GM03348 (cell line): ENCODE measurements at regions not wholly inside any gene's neighbourhood (a gene's known extent, or its start where the extent isn't known, plus 50 kb on each side); places are given as distances from the start of the nearest gene placed in this dataset.
"Not testable (repeated sequence)": the region's sequence is repeated elsewhere in the genome, so short reads cannot be mapped to it uniquely, and the experiment has no call there.

Source experiments
- DNase-seq: peaks from one replicate; pipeline ENCODE4 v3.0.0; 2012; ENCODE audit warnings: low spot score

DNA sequence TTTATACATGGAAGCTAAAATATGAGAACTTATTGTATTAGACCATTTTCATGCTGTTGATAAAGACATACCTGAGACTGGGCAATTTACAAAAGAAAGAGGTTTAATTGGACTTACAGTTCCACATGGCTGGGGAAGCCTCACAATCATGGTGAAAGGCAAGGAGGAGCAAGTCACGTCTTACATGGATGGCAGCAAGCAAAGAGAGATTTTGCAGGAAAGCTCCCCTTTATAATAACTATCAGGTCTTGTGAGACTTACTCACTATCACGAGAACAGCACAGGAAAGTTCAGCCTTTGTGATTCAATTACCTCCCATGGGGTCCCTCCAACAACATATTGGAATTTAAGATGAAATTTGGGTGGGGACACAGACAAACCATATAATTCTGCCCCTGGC lies 740.1 kb upstream of the NECTIN3 start:
- not testable (repeated sequence) for DNase-seq

DNA sequence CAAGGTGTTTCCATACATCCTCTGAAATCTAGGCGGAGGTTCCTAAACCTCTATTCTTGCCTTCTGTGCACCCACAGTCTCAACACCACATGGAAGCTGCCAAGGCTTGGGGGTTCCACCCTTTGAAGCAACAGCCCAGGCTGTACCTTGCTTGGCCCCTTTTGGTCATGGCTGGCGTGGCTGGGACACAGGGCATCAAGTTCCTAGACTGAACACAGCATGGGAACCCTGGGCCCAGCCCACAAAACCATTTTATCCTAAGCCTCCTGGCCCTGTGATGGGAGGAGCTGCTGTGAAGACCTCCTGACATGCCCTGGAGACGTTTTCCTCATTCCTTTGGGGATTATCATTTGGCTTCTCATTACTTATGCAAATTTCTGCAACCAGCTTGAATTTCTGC lies 739.0 kb upstream of the NECTIN3 start:
- DNase-seq: no peak

DNA sequence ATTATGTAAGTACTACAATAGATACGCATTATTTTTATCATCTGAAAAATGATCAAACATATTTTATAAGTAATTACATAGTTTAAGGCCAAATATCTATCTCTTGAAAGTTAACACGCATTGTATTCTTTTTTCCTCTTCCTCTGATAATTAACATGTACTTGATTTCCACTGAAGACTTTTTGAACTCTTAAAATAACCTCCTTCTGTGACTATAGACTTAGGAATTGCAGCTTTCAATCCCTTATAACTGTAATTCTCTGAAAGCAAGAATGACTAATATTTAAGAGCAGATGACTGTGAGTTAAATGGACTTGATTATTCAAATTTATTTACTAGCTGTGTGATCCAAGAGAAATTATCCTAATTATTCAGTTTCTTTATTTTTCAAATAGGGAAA lies 730.6 kb upstream of the NECTIN3 start:
- DNase-seq: peak; percentile 18

DNA sequence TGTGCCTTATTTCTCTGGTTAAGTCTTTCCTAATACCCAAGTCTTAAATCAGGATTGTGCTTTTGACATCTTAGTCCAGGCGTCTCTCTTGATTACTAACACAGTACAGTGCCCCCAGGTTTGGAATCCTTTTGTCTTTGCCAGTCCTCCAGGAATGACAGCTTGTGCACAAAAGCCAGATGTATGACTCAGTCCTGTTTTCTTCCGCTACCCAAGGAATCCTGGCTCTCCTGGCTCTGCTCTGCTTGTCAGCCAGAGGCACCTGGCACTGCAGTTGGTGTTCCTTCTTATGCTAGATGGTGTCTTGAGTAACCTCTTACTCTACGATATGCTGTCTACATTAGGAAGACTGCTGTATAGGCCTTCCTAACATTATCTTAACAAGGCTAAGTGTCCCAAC lies 728.2 kb upstream of the NECTIN3 start:
- DNase-seq: peak; percentile 21

DNA sequence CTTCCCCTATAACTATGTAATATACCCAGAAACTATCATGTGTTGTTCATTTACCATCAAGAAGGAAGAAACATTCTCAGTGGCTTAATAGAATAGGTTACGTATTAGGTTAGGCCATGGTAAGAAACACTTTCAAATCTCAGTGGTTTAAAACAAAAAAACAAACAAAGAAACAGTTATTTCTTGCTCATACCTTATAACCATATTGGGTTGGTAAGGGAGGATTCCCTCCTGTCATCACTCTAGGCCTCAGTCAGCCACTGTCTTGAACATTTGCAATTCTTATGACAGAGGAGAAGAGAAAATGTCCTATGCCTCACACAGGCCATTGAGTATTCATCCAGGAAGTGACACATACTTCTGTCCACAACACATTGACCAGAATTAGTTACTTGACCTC lies 727.7 kb upstream of the NECTIN3 start:
- peak; percentile 9 for DNase-seq

DNA sequence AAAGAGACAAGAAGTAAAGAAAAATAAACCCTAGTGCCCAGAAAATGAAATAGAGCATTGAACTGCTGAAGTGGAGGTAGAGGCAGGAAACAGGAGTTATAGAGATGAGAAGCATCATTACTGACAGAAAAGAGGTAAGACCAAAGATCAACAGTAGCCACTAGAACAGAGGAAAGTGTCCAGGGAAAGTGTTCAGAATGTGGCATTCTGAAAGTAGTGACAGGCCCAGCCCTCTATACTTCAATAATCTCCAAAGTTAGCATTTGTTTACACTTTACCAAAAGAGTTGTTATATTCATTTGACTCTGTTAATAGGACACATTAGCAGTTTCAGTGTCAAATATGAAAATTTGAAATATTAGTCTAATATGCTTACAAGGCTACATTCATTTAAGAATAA lies 727.1 kb upstream of the NECTIN3 start:
- DNase-seq: no peak

DNA sequence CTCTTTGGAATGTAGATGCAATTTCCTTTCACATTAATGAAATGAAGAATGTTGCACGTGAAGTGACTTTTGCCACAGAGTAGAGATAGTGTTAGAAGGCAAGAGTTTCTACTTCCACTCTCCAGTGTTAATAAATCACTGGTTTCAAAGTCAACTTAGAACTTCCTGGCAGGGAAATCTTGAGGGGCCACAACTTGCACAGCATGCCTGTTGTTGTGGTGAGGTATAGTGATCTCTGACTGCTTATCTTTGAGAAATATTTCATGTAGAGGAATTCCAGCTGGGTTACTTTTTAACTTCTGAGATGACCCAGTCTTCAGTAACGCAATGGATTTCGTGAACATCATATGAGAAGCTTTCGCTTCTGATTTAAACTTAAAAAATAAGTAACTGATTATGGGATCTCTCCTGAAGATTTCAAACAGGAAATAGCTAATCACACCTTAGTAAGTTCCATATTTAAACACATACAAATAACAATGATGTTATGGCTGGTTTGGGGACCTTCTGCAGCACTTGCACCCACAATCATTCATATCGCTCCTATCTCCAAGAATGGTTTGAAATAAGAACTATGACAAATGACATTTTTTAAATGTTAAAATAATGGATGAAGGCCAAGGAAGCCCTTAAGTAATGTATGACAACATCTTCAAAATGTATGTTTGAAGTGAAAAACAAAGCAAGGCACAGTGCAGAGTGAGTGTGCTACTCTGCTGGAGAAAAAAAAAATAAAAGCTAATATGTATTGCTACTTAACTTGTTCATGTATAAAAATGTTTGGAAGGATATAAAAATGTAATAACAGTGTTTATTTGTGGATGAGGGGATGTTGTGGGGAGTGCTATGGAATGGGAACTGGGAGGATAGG lies 726.5 kb upstream of the NECTIN3 start:
- DNase-seq: no peak

DNA sequence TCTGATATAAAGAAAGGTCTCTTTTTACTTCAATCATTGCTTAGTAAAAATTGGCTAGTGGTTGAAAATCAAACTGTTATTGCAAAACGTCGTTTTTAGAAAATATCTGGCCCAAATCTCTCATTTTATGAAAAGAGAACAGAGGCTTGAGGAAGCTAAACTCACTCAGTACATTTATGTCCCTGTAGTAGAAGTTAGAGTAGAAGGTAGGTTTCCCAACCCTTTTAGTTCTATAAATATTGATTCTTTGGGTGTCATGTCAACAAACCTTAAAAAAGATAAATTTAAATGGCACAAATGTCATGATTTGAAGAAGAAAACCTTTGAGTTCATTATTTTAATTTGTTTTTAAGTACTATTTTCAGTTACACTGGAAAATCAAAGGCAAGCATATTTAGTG lies 722.3 kb upstream of the NECTIN3 start:
- no peak for DNase-seq

DNA sequence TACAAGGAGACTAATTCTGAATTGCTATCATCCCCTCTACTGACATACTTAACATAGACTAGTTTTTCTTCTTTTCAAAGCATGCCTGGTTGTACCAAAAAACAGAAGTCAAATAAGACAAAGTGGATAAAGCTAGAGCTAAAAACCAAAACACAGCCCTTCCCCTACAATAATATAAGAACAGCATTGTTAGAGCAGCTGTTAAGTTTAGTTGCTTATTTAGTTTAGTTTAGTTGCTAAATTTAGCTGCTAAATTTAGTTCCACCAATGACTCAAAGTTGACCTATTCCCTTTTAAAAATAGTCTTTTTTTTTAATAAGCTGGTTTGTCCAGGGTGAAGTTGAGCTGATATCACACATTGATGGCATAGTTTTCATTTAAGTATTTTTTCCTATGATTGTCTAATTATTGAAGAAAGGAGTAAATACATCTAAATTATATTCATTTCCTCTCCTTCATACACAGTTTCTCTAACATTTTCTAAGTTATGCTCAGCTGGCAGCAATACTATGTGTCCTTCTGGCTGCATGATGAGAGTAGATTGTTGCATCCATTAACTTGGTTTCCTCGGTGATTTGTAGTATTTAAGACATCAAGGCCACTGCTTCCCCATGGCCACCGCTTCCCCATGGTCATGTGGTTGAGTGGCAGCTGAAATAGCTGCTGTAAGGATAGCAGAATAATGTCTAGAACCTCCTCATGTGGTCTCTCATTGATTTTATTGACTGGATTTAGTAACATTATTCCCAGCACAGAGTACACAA lies 718.6 kb upstream of the NECTIN3 start:
- DNase-seq: peak; percentile 5

DNA sequence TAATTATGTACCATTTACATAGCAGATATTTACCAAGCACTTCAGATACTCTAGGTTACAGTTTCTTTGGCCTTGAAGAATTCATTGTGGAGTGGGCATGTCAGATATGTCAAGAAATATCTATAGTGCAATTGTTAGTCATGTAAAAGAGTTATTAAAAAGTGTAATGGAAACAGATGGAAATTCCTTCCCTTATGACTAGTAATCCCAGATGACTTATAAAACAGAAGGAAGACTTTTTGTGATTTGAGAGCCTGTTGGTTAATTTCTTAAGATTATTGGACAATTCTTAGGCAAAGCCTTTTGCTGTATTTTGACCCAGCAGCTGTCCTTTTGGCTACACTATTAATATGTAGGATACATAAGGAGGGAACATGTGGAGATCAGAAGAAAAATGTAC lies 708.9 kb upstream of the NECTIN3 start:
- peak; percentile 22 for DNase-seq

DNA sequence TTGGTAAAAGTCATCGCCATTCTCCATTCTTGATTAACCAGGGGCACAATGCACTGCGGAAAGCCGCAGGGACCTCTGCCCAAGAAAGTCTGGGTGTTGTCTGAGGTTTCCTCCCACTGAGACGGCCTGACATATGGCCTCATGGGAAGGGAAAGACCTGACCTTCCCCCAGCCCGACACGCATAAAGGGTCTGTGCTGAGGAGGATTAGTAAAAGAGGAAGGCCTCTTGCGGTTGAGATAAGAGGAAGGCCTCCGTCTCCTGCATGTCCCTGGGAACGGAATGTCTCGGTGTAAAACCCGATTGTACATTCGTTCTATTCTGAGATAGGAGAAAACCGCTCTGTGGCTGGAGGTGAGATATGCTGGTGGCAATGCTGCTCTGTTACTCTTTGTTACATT lies 704.3 kb upstream of the NECTIN3 start:
- not testable (repeated sequence) for DNase-seq

DNA sequence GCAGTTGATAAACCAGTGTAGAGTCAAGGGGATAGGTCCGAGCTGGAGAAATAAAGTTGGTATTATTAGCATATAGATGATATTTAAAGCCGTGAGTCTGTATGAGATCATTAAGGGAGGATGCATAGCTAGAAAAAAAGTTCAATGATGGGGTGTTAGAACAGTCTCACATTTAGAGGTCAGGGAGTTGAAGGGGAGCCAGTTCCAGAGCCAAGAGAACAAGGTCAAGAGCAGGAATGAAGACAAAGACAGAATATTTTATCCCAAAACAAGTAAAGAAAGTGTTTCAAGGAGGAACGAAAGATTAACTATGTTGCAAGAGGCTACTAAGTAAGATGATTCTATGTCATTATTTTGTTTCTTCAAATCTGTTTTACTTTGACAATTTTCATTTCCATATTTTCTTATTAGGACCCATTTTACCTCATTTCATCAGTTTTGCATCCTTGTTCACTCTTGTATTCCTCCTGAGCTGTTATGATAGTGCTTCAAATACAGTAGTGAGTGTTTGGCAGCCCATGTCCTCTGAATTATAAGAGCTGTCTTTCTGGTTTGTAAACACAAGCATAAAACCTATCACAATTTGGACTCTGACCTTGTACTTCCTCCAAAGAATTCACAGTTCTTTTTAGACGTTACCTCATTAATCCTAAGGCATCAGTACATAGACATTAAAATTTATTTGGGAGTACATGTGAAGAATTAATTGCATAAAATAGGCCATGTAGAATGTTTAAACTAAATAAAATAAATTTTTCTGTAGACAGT lies 695.7 kb upstream of the NECTIN3 start:
- no peak for DNase-seq

DNA sequence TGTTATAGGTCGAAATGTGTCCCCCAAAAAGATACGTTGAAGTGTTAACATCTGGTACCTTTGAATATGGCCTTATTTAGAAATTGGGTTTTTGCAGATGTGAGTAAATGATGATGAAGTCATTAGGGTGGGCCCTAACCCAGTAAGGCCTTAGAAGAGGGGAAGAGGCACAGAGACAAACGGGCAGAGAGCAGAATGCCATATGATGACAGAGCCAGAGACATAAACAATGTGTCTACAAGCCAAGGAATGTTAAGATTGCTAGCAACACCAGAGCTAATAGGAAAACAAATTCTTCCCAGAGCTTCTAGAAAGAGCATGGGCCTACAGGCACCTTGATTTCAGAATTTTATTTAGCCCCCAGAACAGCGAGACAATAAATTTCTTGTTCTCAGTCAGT lies 693.1 kb upstream of the NECTIN3 start:
- DNase-seq: no peak

DNA sequence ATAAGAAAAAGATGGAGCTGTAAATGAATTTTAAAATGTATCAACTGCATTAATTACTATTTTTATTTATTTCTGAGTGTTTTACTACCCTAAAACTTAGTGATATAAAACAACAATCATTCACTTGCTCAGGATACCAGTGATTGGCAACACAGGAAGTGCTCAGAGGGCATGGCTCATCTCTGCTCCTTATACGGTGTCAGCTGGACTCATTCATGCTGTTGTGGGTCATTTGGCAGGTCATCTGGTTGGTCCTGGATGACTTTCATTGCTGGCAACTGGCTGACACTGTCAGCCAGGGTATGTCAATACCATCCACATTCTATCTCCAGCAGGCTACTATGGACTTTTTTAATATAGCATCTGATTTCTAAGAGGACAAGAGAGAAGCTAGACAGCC lies 689.6 kb upstream of the NECTIN3 start:
- no peak for DNase-seq

DNA sequence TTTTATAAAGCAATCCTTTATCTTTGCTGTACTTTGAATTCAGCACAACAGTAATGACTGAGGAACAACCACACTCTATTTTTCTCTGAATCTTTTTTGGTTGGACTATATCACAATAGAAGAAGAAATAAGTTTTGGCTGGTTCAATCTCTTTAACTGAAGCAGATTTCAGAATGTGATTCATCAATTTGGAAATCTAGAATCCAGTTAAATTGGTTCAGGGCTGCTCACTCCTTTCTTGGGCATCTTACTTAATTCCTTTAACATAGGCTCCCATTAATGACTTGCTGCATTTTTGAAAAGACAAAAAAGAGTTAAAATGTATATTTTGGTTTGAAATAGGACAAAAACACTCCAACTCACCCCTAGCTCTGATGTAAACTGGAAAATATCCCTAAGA lies 688.3 kb upstream of the NECTIN3 start:
- DNase-seq: no peak

DNA sequence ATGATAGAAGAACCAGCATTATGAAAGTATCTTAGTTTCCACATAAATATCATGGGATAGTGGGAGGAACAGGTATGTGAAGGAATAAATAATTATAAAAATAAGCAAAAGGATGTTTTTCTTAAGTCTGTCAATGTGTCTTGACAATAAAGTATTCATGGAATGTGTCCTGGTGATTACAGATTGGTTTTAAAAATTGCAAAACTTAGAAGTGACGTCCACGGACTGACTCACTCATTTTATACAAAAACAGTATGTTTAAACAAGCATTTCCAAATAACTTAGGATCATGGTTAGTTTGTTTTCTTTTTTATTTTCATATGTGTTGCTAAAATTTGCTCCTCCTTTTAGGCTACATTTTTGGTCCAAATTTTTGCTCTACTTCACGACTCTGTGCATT lies 687.0 kb upstream of the NECTIN3 start:
- DNase-seq: peak; percentile 4

DNA sequence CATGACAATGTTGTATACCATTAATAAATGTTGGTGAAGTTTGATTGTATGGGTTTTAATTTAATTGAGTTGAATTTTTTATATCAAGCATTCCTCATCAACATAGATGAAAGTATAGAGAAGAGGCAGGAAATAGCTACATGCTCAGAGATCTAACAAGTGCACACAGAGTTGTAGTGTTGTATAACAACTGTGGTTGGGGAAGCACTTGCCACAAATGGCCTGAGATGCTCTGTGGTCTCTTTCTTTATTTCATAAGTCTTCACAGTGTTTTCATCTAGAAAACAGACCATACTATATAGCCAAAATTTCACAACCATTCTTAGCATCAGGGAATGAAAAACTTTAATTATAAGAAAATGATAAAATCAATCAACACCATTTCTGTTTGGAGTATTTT lies 682.6 kb upstream of the NECTIN3 start:
- DNase-seq: no peak

DNA sequence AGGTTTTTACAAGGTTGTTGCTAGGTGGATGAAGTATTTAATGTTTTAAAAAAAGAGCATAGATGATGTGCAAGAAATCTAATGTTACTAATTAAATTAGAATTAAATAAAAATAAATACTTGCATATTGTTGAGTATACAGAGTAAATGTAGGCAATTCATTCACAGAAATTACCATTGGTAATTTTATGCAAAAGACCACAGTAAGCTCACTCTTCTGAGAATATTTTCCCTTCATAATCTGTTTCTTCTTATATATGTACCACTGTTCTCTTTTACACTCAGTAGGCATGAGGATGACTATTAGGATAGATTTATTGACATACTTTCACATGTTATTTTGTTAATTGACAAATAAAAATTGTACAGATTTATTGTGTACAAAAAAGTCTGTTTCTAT lies 681.2 kb upstream of the NECTIN3 start:
- no peak for DNase-seq

DNA sequence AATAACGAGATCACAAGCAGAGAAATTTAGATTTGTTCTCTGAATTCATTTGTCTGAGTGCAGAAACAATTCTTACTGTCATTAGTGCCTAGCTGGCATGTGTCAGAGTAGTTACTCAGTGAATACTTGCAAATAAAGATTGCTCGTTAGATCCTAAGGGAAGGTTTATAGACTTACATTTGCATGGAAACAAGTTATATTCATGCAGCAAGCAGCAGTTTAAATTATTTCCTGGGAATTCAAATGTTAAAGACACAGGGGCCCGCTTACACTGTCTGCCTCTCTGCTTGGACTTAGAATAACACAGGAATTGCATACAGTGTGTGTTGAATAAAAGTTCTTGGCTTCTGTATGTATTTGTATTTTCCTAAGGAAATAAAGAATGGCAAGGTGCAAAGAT lies 680.6 kb upstream of the NECTIN3 start:
- no peak for DNase-seq

DNA sequence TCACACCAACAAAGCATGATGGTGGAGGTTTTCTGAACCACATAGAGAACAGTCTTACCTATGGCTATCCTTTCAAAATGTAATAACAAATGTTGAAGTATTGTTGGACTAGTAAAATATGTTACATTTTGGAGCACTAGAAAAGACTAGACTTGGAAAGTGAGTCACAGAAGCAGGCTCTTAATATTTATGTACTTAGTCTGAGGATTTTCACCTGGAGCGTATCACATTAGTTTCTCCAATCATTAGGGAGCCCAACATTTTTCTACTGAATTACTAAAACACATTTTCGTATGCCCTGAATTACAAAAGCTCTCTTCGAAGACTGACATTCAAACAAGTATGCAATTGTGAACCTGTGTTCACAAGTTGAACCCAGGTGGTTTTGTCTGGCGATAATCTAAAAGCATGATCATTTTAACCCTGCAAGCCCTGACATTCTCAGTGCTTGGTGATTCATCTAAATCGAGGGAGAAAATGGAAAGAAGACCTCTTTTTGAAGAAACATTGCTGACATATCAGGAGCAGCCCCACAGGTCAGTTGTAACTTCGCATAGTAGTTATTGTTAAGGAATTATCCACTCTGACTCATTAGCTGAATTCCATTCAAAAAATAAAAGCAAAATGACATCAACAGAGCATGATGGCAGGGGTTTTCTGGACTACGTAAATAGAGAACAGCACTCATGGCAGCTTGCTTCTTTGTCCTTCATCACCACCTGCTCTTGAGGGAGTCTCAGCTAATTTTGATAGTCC lies 679.8 kb upstream of the NECTIN3 start:
- no peak for DNase-seq

DNA sequence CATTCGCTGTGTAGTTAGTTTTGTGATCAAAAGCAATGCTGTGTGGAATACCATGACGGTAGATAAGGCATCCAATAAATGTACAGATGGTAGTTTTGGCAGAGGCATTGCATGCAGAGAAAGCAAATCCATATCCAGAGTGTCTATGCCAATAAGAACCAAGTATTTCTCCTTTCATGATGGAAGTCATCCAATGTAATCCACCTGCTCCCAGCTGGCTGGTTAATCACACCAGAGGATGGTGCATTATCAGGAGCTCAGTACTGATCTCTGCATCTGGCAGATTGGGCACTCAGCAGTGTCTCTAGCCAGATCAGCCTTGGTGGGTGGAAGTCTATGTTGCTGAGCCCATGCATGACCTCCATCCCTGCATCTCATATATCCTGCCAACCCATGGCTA lies 677.7 kb upstream of the NECTIN3 start:
- no peak for DNase-seq

DNA sequence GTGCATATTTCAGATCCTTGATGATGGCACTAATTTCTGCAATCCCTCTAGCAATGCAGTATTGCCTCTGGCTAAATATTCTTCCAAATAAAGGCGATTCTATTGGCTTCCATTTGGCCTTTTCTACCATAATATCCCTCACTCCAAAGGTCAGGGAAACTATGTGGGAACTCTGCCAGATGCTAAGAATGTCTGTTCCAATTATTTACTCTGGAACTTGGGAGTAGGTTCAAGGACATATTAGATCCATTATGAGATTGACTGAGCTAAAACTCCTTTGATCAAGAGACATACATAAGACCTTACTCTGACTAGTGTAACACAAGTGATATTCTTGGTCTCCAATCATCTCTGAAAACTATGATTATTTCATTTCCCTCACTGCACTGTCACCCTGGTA lies 674.5 kb upstream of the NECTIN3 start:
- no peak for DNase-seq
